Naive thymus-derived CD4-positive, alpha-beta T cell (primary cell): ENCODE measurements at regions not wholly inside any gene's neighbourhood (a gene's known extent, or its start where the extent isn't known, plus 50 kb on each side); places are given as distances from the start of the nearest gene placed in this dataset.
"Not testable (repeated sequence)": the region's sequence is repeated elsewhere in the genome, so short reads cannot be mapped to it uniquely, and the experiment has no call there.

Experiments used
- ATAC-seq: fragments of 150-1000 bp; cut with Tn5 transposase; 2 replicates; pipeline ENCODE4 v1.10.0; 2021; ENCODE audit warnings: mild to moderate bottlenecking, moderate library complexity
- CTCF ChIA-PET: fragments of 350-600 bp; sonication (Branson Sonifier 250); formaldehyde crosslinking; loops from one replicate; lab custom pipeline; 2021; ENCODE audit warnings: antibody characterized with exemption; lab: Charles Lee
- POLR2A ChIA-PET: fragments of 350-600 bp; sonication (Branson Sonifier 250); formaldehyde crosslinking; loops from one replicate; lab custom pipeline; 2021; ENCODE audit warnings: antibody characterized with exemption, inconsistent platforms; lab: Charles Lee
- DNase-seq, 9 donors: peaks; one replicate each; pipeline versions ENCODE4 v3.0.0 to v3.0.0-alpha.2; 2020 to 2022; ENCODE audit warnings: mixed read lengths in 1 of 9
- H3K27ac ChIP-seq: one replicate; pipeline ENCODE4 v1.7.0; 2013; ENCODE audit warnings: mild to moderate bottlenecking, low read depth, low read length, moderate library complexity
- H3K27me3 ChIP-seq, 2 donors: one replicate each; pipeline ENCODE4 v1.7.0; 2013; ENCODE audit warnings: low read length in 2 of 2, mild to moderate bottlenecking in 2 of 2, moderate library complexity in 2 of 2; ENCODE audit not compliant: control insufficient read depth in 2 of 2, insufficient read depth in 2 of 2
- H3K36me3 ChIP-seq, 3 experiments: 1 replicate in 2 of 3; 2 replicates in 1 of 3; pipeline ENCODE4 v1.7.0; 2013; ENCODE audit warnings: low read length in 3 of 3, mild to moderate bottlenecking in 3 of 3, moderate library complexity in 1 of 3; ENCODE audit not compliant: insufficient read depth in 3 of 3, control insufficient read depth in 2 of 3
- H3K4me1 ChIP-seq, 2 donors: one replicate each; pipeline ENCODE4 v1.7.0; 2013; ENCODE audit warnings: low read length in 2 of 2, mild to moderate bottlenecking in 2 of 2, moderate library complexity in 1 of 2; ENCODE audit not compliant: control insufficient read depth in 2 of 2, insufficient read depth in 2 of 2
- H3K4me3 ChIP-seq: 2 replicates; pipeline ENCODE4 v1.7.0; 2013; ENCODE audit warnings: mild to moderate bottlenecking, low read length
- H3K9me3 ChIP-seq, 3 experiments: 1 replicate in 2 of 3; 2 replicates in 1 of 3; pipeline ENCODE4 v1.7.0; 2013; ENCODE audit warnings: low read length in 3 of 3; ENCODE audit not compliant: control insufficient read depth in 2 of 3
- H3K27ac Mint-ChIP-seq, 9 donors: one replicate each; pipeline ENCODE4 v1.8.0; 2020 to 2022; ENCODE audit warnings: mixed read lengths in 9 of 9, mild to moderate bottlenecking in 8 of 9, moderate library complexity in 5 of 9, inconsistent platforms in 2 of 9
- H3K27me3 Mint-ChIP-seq, 5 donors: one replicate each; pipeline ENCODE4 v1.8.0; 2021 to 2022; ENCODE audit warnings: mixed read lengths in 5 of 5, mild to moderate bottlenecking in 1 of 5
- H3K36me3 Mint-ChIP-seq, 5 donors: one replicate each; pipeline ENCODE4 v1.8.0; 2020 to 2022; ENCODE audit warnings: mixed read lengths in 5 of 5, mild to moderate bottlenecking in 3 of 5, inconsistent platforms in 1 of 5
- H3K4me1 Mint-ChIP-seq, 7 donors: one replicate each; pipeline ENCODE4 v1.8.0; 2020 to 2022; ENCODE audit warnings: mixed read lengths in 7 of 7, mild to moderate bottlenecking in 3 of 7, inconsistent platforms in 1 of 7
- H3K4me3 Mint-ChIP-seq, 10 donors: one replicate each; pipeline ENCODE4 v1.8.0; 2020 to 2022; ENCODE audit warnings: mild to moderate bottlenecking in 10 of 10, mixed read lengths in 10 of 10, moderate library complexity in 6 of 10, inconsistent platforms in 2 of 10
- H3K9me3 Mint-ChIP-seq, 11 donors: one replicate each; pipeline ENCODE4 v1.8.0; 2020 to 2022; ENCODE audit warnings: mixed read lengths in 11 of 11, mild to moderate bottlenecking in 4 of 11, inconsistent platforms in 1 of 11, moderate library complexity in 1 of 11
- intact Hi-C, 2 donors: fragments of 100-400 bp; cut with micrococcal nuclease; formaldehyde crosslinking; loops; one replicate each; pipeline ENCODE4 v1.15.1; 2023

DNA sequence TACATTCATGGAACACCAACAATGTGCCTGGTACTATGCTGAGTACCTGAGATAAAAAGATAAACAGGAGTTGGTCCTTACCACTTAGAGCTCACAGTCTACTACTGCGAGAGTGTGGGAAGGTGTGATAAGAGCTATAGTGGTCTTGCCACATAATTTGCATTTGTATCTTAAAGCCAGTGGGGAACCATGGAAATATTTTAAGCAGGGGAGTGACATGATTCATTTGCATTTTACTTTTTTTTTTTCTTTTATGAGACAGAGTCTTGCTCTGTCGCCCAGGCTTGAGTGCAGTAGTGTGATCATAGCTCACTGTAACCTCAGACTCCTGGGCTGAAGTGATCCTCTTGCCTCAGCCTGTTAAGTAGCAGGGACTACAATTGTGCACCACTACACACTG lies 53.6 kb downstream of the SRGAP2 start:
- H3K27ac ChIP-seq, CTCF ChIA-PET, DNase-seq, H3K36me3 ChIP-seq, H3K27ac Mint-ChIP-seq, H3K27me3 ChIP-seq, H3K36me3 Mint-ChIP-seq, H3K27me3 Mint-ChIP-seq, H3K4me1 ChIP-seq, intact Hi-C loops, POLR2A ChIA-PET, H3K4me1 Mint-ChIP-seq, H3K9me3 Mint-ChIP-seq, H3K9me3 ChIP-seq, H3K4me3 ChIP-seq, H3K4me3 Mint-ChIP-seq: not testable (repeated sequence)
- peak; percentile 42 for ATAC-seq

DNA sequence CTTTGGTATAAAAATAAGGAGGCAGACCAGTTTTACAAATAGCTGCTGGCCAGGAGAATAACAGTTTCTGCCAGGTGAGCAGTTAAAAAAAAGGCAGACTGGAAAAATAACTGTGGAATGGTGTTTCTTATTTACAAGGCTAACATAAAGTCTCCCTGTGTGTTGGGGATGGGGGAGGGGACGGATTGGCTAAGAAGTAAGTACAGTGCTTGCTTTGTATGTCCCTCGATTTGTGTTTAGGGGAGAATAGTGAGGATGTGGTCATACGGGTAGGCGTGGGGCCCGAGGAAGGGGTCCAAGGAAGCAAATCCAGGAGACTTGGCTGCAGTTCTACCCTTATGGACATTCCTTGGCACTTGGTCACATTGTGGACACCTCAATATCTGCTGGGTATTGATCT lies 58.1 kb downstream of the SRGAP2 start:
- ATAC-seq, H3K4me1 Mint-ChIP-seq, H3K27me3 ChIP-seq, DNase-seq, H3K4me3 ChIP-seq, H3K9me3 Mint-ChIP-seq, POLR2A ChIA-PET, H3K27ac Mint-ChIP-seq, H3K27ac ChIP-seq, CTCF ChIA-PET, H3K27me3 Mint-ChIP-seq, H3K36me3 ChIP-seq, intact Hi-C loops, H3K36me3 Mint-ChIP-seq, H3K4me3 Mint-ChIP-seq, H3K4me1 ChIP-seq, H3K9me3 ChIP-seq: not testable (repeated sequence)

DNA sequence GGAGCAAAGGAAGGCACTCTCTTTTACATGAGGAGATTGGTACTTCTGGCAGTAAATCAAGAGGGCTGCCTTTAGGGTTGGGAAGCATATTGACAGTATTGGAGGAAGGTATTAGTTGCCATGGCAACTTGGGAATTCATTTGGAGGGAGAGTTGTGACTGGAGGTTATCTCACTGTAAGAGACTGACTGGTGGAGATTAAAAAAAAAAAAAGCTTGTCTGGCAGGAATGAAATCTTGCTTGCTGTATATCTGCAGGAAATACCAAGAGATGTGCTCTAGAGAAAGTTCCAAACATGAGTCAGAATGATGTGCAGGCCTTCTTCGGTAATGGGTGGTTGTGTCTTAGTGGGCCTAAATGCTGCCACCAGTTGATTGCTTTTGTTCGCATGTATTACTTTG lies 59.1 kb downstream of the SRGAP2 start:
- H3K9me3 Mint-ChIP-seq, CTCF ChIA-PET, H3K4me3 ChIP-seq, ATAC-seq, H3K4me1 ChIP-seq, H3K27me3 Mint-ChIP-seq, H3K36me3 ChIP-seq, H3K27ac Mint-ChIP-seq, H3K9me3 ChIP-seq, H3K27ac ChIP-seq, H3K4me3 Mint-ChIP-seq, H3K27me3 ChIP-seq, POLR2A ChIA-PET, intact Hi-C loops, H3K36me3 Mint-ChIP-seq, DNase-seq, H3K4me1 Mint-ChIP-seq: not testable (repeated sequence)

DNA sequence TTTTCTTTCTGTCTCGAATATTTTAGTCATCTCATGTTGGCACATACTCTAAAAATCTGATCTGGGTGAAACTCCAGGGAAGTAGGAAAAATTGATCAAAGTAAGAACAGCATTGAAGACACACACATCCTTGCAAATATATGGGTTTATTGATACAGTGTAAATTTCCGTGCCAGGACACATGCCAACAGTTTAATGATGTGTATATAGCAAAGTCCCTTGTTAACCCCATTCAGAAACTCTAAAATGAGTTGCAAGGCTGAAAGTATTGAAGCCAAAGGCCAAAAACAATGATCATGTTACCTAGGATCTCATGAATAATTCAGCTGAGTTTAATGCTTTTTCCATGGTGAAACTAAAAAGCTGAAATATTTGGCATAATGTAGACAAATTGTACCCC lies 61.6 kb downstream of the SRGAP2 start:
- intact Hi-C loops, DNase-seq, H3K4me3 ChIP-seq, H3K36me3 Mint-ChIP-seq, H3K4me3 Mint-ChIP-seq, H3K27ac Mint-ChIP-seq, CTCF ChIA-PET, H3K27me3 Mint-ChIP-seq, POLR2A ChIA-PET, H3K36me3 ChIP-seq, H3K4me1 ChIP-seq, H3K27me3 ChIP-seq, H3K9me3 ChIP-seq, ATAC-seq, H3K9me3 Mint-ChIP-seq, H3K4me1 Mint-ChIP-seq, H3K27ac ChIP-seq: not testable (repeated sequence)

DNA sequence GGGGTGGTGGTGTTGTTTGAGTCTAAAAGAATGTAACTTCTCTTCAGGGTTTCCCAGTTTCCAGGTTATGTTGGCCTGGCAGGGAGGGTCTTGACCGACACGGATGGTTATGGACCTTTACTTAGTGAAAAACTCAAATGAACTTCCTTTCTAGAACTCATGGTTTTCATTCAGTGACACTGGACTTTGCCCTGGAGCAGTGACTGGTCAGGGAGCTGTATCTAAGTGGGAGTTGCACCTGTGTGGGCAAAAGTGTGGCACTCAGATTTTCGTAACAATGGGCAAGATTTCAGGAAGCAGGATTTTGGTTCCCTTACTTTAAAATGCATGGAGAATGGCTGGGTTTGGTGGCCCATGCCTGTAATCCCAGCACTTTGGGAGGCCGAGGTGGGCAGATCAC lies 67.8 kb downstream of the SRGAP2 start:
- H3K9me3 Mint-ChIP-seq, intact Hi-C loops, H3K36me3 ChIP-seq, POLR2A ChIA-PET, H3K27me3 ChIP-seq, ATAC-seq, H3K27me3 Mint-ChIP-seq, H3K27ac Mint-ChIP-seq, CTCF ChIA-PET, H3K4me3 ChIP-seq, DNase-seq, H3K9me3 ChIP-seq, H3K4me3 Mint-ChIP-seq, H3K27ac ChIP-seq, H3K4me1 ChIP-seq, H3K36me3 Mint-ChIP-seq, H3K4me1 Mint-ChIP-seq: not testable (repeated sequence)

DNA sequence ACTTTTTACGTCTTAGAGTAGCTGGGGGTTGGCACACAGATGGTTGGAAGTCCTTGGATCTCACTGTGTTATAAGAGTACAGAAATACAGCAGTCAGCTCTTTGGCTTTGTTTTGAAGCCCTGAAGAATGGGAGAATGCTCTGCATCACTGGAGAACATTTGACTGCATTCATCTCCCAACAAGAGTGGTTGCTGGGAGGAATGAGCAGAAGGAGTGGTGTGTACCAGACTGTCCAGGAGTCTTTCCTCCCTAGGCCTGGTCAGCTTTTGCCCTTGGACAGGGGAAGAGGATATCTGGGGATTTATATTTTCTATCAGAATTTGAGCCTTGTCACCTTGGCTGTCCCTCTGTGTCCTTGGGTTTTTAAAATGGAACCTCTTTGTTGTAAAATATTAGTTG lies 69.8 kb downstream of the SRGAP2 start:
- POLR2A ChIA-PET, CTCF ChIA-PET, H3K9me3 Mint-ChIP-seq, H3K4me3 ChIP-seq, H3K27me3 Mint-ChIP-seq, H3K4me3 Mint-ChIP-seq, H3K4me1 ChIP-seq, ATAC-seq, H3K27ac ChIP-seq, H3K4me1 Mint-ChIP-seq, H3K36me3 Mint-ChIP-seq, H3K27me3 ChIP-seq, H3K36me3 ChIP-seq, intact Hi-C loops, H3K27ac Mint-ChIP-seq, H3K9me3 ChIP-seq, DNase-seq: not testable (repeated sequence)

DNA sequence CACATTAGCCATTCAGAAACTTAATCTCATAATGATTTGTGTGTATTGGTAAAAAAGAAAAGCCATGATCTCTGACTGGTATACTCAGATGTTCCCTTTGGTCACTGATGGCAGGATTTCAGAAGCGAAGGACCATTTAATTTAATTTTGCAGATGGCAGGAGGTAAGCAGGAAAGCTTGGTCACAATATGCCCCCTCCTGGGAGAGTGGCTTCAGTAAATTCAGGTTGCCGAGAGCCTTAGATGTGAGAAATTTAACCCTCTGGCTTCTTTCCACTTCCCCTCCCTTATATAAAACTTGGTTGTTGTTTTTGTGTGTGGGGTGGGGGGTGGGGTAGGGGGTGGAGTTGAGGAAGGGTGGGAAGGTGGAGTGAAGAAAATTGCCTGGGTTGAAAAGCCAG lies 72.8 kb downstream of the SRGAP2 start:
- H3K9me3 Mint-ChIP-seq, H3K27ac ChIP-seq, H3K4me3 ChIP-seq, intact Hi-C loops, ATAC-seq, H3K4me3 Mint-ChIP-seq, POLR2A ChIA-PET, H3K27me3 ChIP-seq, H3K9me3 ChIP-seq, H3K27ac Mint-ChIP-seq, H3K4me1 ChIP-seq, H3K4me1 Mint-ChIP-seq, H3K36me3 Mint-ChIP-seq, H3K36me3 ChIP-seq, DNase-seq, CTCF ChIA-PET, H3K27me3 Mint-ChIP-seq: not testable (repeated sequence)
